ENCODE measurements at regions not wholly inside any gene's neighbourhood (a gene's known extent, or its start where the extent isn't known, plus 50 kb on each side); places are given as distances from the start of the nearest gene placed in this dataset.
A peak's percentile ranks its signal among the peaks of the same experiment; 100 is the strongest.

GRCh38 chr9:18159254-18159653, 314.7 kb upstream of the ADAMTSL1 start:
- Histone ChIP-seq H3K9me3 (ENCODE audit: control insufficient read depth in 1 of 2, low read length in 2 of 2) (no peaks in the 10 kb centered on the region), H3K36me3 (ENCODE audit: control insufficient read depth in 1 of 2, insufficient read depth in 2 of 2, low read length in 2 of 2) (no peaks in the 10 kb centered on the region), H3K4me1 (ENCODE audit: control insufficient read depth in 1 of 2, insufficient read depth in 2 of 2, low read length in 2 of 2) (no peaks in the 10 kb centered on the region), H3K27ac (ENCODE audit: low read length) (no peak overlapping the region), H3K4me3 (ENCODE audit: low read depth in 1 of 2, low read length in 2 of 2) (no peak overlapping the region), H3K27me3 (ENCODE audit: low read depth, low read length) (no peaks in the 10 kb centered on the region)

DNA sequence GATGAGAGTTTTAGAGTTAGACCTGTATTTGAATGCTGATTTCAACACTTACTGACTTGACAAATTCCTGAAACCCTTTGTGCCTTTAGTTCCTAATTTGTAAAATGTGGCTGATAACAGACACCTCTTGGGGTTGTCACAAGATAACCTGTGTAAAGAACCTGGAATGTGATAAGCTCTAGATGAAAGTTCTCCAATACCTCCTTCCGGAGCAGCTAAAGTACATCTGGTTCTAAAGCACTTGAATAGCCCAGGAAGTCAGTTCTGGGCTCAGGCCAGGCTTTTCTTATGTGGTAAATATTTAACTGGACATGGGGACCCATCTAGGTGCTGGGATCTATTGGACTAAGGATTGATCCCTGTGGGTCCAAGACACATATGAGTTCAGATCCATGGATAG, 310.8 kb upstream of the ADAMTSL1 start:
- Histone ChIP-seq H3K9me3 (ENCODE audit: control insufficient read depth in 1 of 2, low read length in 2 of 2) (no peaks in the 10 kb centered on the region), H3K4me3 (ENCODE audit: low read depth in 1 of 2, low read length in 2 of 2) (no peak overlapping the region), H3K36me3 (ENCODE audit: control insufficient read depth in 1 of 2, insufficient read depth in 2 of 2, low read length in 2 of 2) (no peaks in the 10 kb centered on the region), H3K4me1 (ENCODE audit: control insufficient read depth in 1 of 2, insufficient read depth in 2 of 2, low read length in 2 of 2) (no peaks in the 10 kb centered on the region), H3K27ac (ENCODE audit: low read length) (no peak overlapping the region), H3K27me3 (ENCODE audit: low read depth, low read length) (no peaks in the 10 kb centered on the region)

DNA sequence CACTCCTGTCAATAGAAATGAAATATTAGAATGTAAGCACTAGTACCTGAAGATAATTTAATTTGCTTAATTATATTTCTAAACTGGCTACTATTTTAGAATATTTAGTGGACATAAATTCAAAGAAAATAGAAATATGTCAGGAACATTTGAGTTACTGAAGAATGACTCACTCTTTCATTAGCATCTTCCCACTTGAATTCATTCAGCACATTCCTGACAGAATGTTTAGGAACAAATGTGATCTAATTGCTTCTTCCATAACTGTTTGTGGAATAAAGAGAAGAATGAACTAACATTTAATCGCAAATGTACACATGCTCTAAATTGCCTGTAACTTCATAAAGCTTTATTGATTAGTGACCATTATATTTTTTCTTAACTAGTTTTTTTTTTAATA, 306.2 kb upstream of the ADAMTSL1 start:
- H3K4me1 ChIP-seq (ENCODE audit: control insufficient read depth in 1 of 2, insufficient read depth in 2 of 2, low read length in 2 of 2) = no peaks in the 10 kb centered on the region
- no peak overlapping the region for H3K4me3 ChIP-seq (ENCODE audit: low read depth in 1 of 2, low read length in 2 of 2)
- no peaks in the 10 kb centered on the region for H3K9me3 ChIP-seq (ENCODE audit: control insufficient read depth in 1 of 2, low read length in 2 of 2)
- H3K36me3 ChIP-seq (ENCODE audit: control insufficient read depth in 1 of 2, insufficient read depth in 2 of 2, low read length in 2 of 2) = no peaks in the 10 kb centered on the region
- no peak overlapping the region for H3K27ac ChIP-seq (ENCODE audit: low read length)
- no peaks in the 10 kb centered on the region for H3K27me3 ChIP-seq (ENCODE audit: low read depth, low read length)

DNA sequence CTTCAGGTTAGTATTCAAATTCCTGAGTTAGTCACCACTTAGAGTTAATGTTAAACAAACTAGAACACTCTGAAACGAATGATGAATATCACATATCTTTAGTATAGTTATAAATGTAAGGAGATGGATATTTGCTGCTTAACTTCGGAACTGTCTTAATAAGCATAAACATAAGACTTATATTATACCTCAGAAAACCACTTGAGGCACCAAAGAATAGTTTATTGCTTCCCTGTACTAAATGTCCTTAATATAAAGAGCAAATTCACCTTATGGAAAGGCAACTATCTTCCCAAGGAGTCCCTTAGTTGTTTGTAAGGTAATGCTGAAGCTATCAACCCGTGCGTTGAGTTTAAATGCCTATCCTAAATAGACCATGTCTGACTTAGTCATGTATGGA, 300.0 kb upstream of the ADAMTSL1 start:
- no peaks in the 10 kb centered on the region for H3K36me3 ChIP-seq (ENCODE audit: control insufficient read depth in 1 of 2, insufficient read depth in 2 of 2, low read length in 2 of 2)
- H3K4me1 ChIP-seq (ENCODE audit: control insufficient read depth in 1 of 2, insufficient read depth in 2 of 2, low read length in 2 of 2) = peaks cover 0 to 6% of the 10 kb centered on the region in 2 donors
- no peaks in the 10 kb centered on the region for H3K9me3 ChIP-seq (ENCODE audit: control insufficient read depth in 1 of 2, low read length in 2 of 2)
- no peak overlapping the region for H3K4me3 ChIP-seq (ENCODE audit: low read depth in 1 of 2, low read length in 2 of 2)
- H3K27me3 ChIP-seq (ENCODE audit: low read depth, low read length) = no peaks in the 10 kb centered on the region
- H3K27ac ChIP-seq (ENCODE audit: low read length) = no peak overlapping the region

GRCh38 chr9:18182636-18183035, 291.3 kb upstream of the ADAMTSL1 start:
- Histone ChIP-seq H3K9me3 (ENCODE audit: control insufficient read depth in 1 of 2, low read length in 2 of 2) (no peaks in the 10 kb centered on the region), H3K27ac (ENCODE audit: low read length) (no peak overlapping the region)

GRCh38 chr9:18183974-18184373, 290.0 kb upstream of the ADAMTSL1 start:
- no peaks in the 10 kb centered on the region for H3K27me3 ChIP-seq (ENCODE audit: low read depth, low read length)
- H3K4me1 ChIP-seq (ENCODE audit: control insufficient read depth in 1 of 2, insufficient read depth in 2 of 2, low read length in 2 of 2) = no peaks in the 10 kb centered on the region
- H3K4me3 ChIP-seq (ENCODE audit: low read depth in 1 of 2, low read length in 2 of 2) = no peak overlapping the region
- H3K9me3 ChIP-seq (ENCODE audit: control insufficient read depth in 1 of 2, low read length in 2 of 2) = no peaks in the 10 kb centered on the region
- H3K36me3 ChIP-seq (ENCODE audit: control insufficient read depth in 1 of 2, insufficient read depth in 2 of 2, low read length in 2 of 2) = no peaks in the 10 kb centered on the region
- no peak overlapping the region for H3K27ac ChIP-seq (ENCODE audit: low read length)

More at GRCh38 chr9:18182636-18183035, 291.3 kb upstream of the ADAMTSL1 start:
- no peaks in the 10 kb centered on the region for H3K36me3 ChIP-seq (ENCODE audit: control insufficient read depth in 1 of 2, insufficient read depth in 2 of 2, low read length in 2 of 2)
- H3K4me1 ChIP-seq (ENCODE audit: control insufficient read depth in 1 of 2, insufficient read depth in 2 of 2, low read length in 2 of 2) = no peaks in the 10 kb centered on the region
- no peak overlapping the region for H3K4me3 ChIP-seq (ENCODE audit: low read depth in 1 of 2, low read length in 2 of 2)
- H3K27me3 ChIP-seq (ENCODE audit: low read depth, low read length) = no peaks in the 10 kb centered on the region

- Histone ChIP-seq H3K4me3 (ENCODE audit: low read depth in 1 of 2, low read length in 2 of 2) (no peak overlapping the region), H3K27me3 (ENCODE audit: low read depth, low read length) (no peaks in the 10 kb centered on the region), H3K4me1 (ENCODE audit: control insufficient read depth in 1 of 2, insufficient read depth in 2 of 2, low read length in 2 of 2) (no peaks in the 10 kb centered on the region), H3K27ac (ENCODE audit: low read length) (no peak overlapping the region), H3K9me3 (ENCODE audit: control insufficient read depth in 1 of 2, low read length in 2 of 2) (no peaks in the 10 kb centered on the region), H3K36me3 (ENCODE audit: control insufficient read depth in 1 of 2, insufficient read depth in 2 of 2, low read length in 2 of 2) (no peaks in the 10 kb centered on the region)
Observed at GRCh38 chr9:18184401-18184800, 289.6 kb upstream of the ADAMTSL1 start.

GRCh38 chr9:18185196-18185595, 288.8 kb upstream of the ADAMTSL1 start:
- H3K27ac ChIP-seq (ENCODE audit: low read length) = peak overlapping the region; percentile 33
- H3K4me1 ChIP-seq (ENCODE audit: control insufficient read depth in 1 of 2, insufficient read depth in 2 of 2, low read length in 2 of 2) = no peaks in the 10 kb centered on the region
- H3K36me3 ChIP-seq (ENCODE audit: control insufficient read depth in 1 of 2, insufficient read depth in 2 of 2, low read length in 2 of 2) = no peaks in the 10 kb centered on the region
- no peaks in the 10 kb centered on the region for H3K9me3 ChIP-seq (ENCODE audit: control insufficient read depth in 1 of 2, low read length in 2 of 2)
- H3K27me3 ChIP-seq (ENCODE audit: low read depth, low read length) = no peaks in the 10 kb centered on the region
- no peak overlapping the region for H3K4me3 ChIP-seq (ENCODE audit: low read depth in 1 of 2, low read length in 2 of 2)

- Histone ChIP-seq H3K27ac (ENCODE audit: low read length) (no peak overlapping the region), H3K4me1 (ENCODE audit: control insufficient read depth in 1 of 2, insufficient read depth in 2 of 2, low read length in 2 of 2) (no peaks in the 10 kb centered on the region)
Observed at GRCh38 chr9:18188971-18189370, 285.0 kb upstream of the ADAMTSL1 start.

DNA sequence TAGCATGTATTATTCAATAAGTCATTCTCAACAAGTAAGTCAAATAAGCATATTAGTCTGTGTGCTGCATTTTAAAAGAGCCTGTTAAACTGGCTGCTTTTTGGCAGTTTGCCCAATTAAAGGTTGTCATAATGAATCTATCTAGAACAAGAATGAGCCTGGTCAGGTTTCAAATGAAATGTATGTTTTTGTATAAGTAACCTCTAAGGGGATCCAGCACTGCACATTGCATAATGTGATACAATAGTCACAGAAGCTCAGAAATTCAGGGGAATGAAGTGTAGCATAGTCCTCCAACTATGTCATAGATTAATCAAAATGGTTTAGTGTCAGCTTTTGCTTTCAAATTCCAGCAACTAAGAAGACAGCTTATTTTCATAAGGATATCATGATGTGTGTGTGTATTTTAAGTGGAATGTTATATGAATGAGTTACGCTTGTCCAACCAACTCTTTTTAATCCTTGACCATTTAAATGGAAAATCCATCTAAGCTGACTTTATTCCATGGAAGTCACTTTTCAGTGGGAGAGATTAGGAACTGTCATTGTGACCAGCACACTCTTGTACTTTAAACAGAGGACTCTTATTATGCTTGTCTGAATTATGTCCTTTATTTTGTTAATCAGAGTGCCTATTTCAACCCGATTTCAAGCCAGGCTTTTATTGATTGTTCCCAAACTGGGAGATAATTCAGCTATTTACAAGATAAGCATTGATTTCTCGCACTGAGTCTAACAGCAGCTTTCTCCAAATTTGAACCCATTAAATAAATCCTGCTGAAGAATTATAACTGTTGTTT, 283.9 kb upstream of the ADAMTSL1 start:
- Histone ChIP-seq H3K27ac (ENCODE audit: low read length) (no peak overlapping the region), H3K27me3 (ENCODE audit: low read depth, low read length) (no peaks in the 10 kb centered on the region), H3K4me3 (ENCODE audit: low read depth in 1 of 2, low read length in 2 of 2) (no peak overlapping the region), H3K4me1 (ENCODE audit: control insufficient read depth in 1 of 2, insufficient read depth in 2 of 2, low read length in 2 of 2) (no peaks in the 10 kb centered on the region), H3K9me3 (ENCODE audit: control insufficient read depth in 1 of 2, low read length in 2 of 2) (no peaks in the 10 kb centered on the region), H3K36me3 (ENCODE audit: control insufficient read depth in 1 of 2, insufficient read depth in 2 of 2, low read length in 2 of 2) (no peaks in the 10 kb centered on the region)

More at GRCh38 chr9:18188971-18189370, 285.0 kb upstream of the ADAMTSL1 start:
- Histone ChIP-seq H3K27me3 (ENCODE audit: low read depth, low read length) (no peaks in the 10 kb centered on the region), H3K36me3 (ENCODE audit: control insufficient read depth in 1 of 2, insufficient read depth in 2 of 2, low read length in 2 of 2) (no peaks in the 10 kb centered on the region), H3K9me3 (ENCODE audit: control insufficient read depth in 1 of 2, low read length in 2 of 2) (no peaks in the 10 kb centered on the region), H3K4me3 (ENCODE audit: low read depth in 1 of 2, low read length in 2 of 2) (no peak overlapping the region)

DNA sequence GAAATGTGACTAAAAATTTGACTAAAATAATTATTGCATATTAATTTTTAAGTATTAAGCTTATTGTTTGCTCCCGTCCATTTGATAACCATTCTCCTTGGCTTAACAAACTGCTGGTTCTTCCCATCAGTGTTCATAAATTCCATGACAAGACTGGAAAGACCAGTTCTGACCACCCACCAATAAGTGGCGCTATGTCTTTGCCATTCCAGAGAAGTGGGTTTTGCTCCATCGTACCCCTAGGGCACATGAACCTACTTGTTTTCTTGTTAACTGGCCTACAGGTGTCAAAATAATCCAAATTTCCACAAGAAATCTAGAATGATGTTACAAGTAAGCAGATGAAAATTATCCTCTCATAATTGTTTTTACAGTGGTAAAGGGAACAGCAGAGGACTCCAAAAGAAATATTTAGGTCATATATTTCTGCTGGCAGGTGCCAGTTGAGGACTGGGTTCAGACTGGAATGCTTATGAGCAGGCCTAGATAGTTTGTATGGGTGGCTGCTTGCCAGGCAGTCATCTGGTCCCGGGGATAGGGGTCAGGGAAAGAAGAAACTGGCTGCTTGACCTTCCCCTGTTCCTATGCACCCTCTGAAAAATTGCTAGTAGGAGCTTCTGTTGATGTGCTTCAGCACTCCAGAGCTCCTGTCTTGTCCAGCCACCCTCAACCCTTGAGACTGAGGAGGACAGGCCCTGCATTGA, 283.1 kb upstream of the ADAMTSL1 start:
- no peaks in the 10 kb centered on the region for H3K9me3 ChIP-seq (ENCODE audit: control insufficient read depth in 1 of 2, low read length in 2 of 2)
- no peaks in the 10 kb centered on the region for H3K27me3 ChIP-seq (ENCODE audit: low read depth, low read length)
- no peaks in the 10 kb centered on the region for H3K4me1 ChIP-seq (ENCODE audit: control insufficient read depth in 1 of 2, insufficient read depth in 2 of 2, low read length in 2 of 2)
- no peaks in the 10 kb centered on the region for H3K36me3 ChIP-seq (ENCODE audit: control insufficient read depth in 1 of 2, insufficient read depth in 2 of 2, low read length in 2 of 2)
- H3K27ac ChIP-seq (ENCODE audit: low read length) = no peak overlapping the region
- H3K4me3 ChIP-seq (ENCODE audit: low read depth in 1 of 2, low read length in 2 of 2) = no peak overlapping the region

Measured in muscle layer of duodenum (tissue), 2 donors.